ENCODE measurements at regions not wholly inside any gene's neighbourhood (a gene's known extent, or its start where the extent isn't known, plus 50 kb on each side); places are given as distances from the start of the nearest gene placed in this dataset.

GRCh38 chr4:67082746-67083145, 462.6 kb downstream of the CENPC start:
- TF ChIP-seq CTCF (optimal IDR thresholded peaks at IDR 0.05 in 1 of 3, IDR thresholded peaks at IDR 0.05 in 1 of 3, conservative IDR thresholded peaks at IDR 0.05 in 1 of 3; ENCODE audit: extremely low read depth in 1 of 3, insufficient read depth in 2 of 3, low read length in 3 of 3) (no peak), EZH2 (IDR thresholded peaks at IDR 0.05; ENCODE audit: low read length) (no peak)
- Histone ChIP-seq H3K4me3 (ENCODE audit: control insufficient read depth in 2 of 3, extremely low read depth in 1 of 3, insufficient read depth in 2 of 3, low read depth in 1 of 3, low read length in 3 of 3) (no peak overlapping the region), H3K79me2 (ENCODE audit: control insufficient read depth, insufficient read depth, low read length) (no peaks in the 10 kb centered on the region), H3K9me3 (ENCODE audit: control insufficient read depth, low read depth, low read length) (no peaks in the 10 kb centered on the region), H3K36me3 (ENCODE audit: control insufficient read depth in 2 of 2, extremely low read depth in 1 of 2, insufficient read depth in 2 of 2, low read length in 2 of 2) (no peaks in the 10 kb centered on the region), H3K4me2 (ENCODE audit: control insufficient read depth, extremely low read depth, insufficient read depth, low read depth, low read length) (no peak overlapping the region), H3K27me3 (ENCODE audit: control insufficient read depth, extremely low read depth, insufficient read depth, low read length) (no peaks in the 10 kb centered on the region), H3K27ac (ENCODE audit: control insufficient read depth, insufficient read depth, low read length) (no peak overlapping the region), H3K4me1 (ENCODE audit: control insufficient read depth, extremely low read depth, insufficient read depth, low read length) (no peaks in the 10 kb centered on the region), H4K20me1 (ENCODE audit: control insufficient read depth, extremely low read depth, insufficient read depth, low read length) (no peaks in the 10 kb centered on the region), H3K9ac (ENCODE audit: control insufficient read depth, extremely low read depth, insufficient read depth, low read length) (no peak overlapping the region), H2AFZ (ENCODE audit: control insufficient read depth, low read length) (no peak overlapping the region), H3K9me1 (ENCODE audit: control insufficient read depth, extremely low read depth, insufficient read depth, low read length) (no peaks in the 10 kb centered on the region)
- no peak for DNase-seq (ENCODE audit: low read depth, low spot score)
- no peak for FAIRE-seq
- dilution Hi-C loops (cut with MboI; ENCODE audit: extremely low pct_ligation_motif_present, low sequenced_read_pairs) = no loop called here

GRCh38 chr4:67080046-67080557, 465.2 kb downstream of the CENPC start:
- TF ChIP-seq EZH2 (IDR thresholded peaks at IDR 0.05; ENCODE audit: low read length) (no peak), CTCF (optimal IDR thresholded peaks at IDR 0.05 in 1 of 3, IDR thresholded peaks at IDR 0.05 in 1 of 3, conservative IDR thresholded peaks at IDR 0.05 in 1 of 3; ENCODE audit: extremely low read depth in 1 of 3, insufficient read depth in 2 of 3, low read length in 3 of 3) (no peak)
- Histone ChIP-seq H3K36me3 (ENCODE audit: control insufficient read depth in 2 of 2, extremely low read depth in 1 of 2, insufficient read depth in 2 of 2, low read length in 2 of 2) (no peaks in the 10 kb centered on the region), H3K79me2 (ENCODE audit: control insufficient read depth, insufficient read depth, low read length) (no peaks in the 10 kb centered on the region), H3K9ac (ENCODE audit: control insufficient read depth, extremely low read depth, insufficient read depth, low read length) (no peak overlapping the region), H3K4me2 (ENCODE audit: control insufficient read depth, extremely low read depth, insufficient read depth, low read depth, low read length) (no peak overlapping the region), H3K4me1 (ENCODE audit: control insufficient read depth, extremely low read depth, insufficient read depth, low read length) (no peaks in the 10 kb centered on the region), H3K27ac (ENCODE audit: control insufficient read depth, insufficient read depth, low read length) (no peak overlapping the region), H3K9me3 (ENCODE audit: control insufficient read depth, low read depth, low read length) (no peaks in the 10 kb centered on the region), H4K20me1 (ENCODE audit: control insufficient read depth, extremely low read depth, insufficient read depth, low read length) (no peaks in the 10 kb centered on the region), H2AFZ (ENCODE audit: control insufficient read depth, low read length) (no peak overlapping the region), H3K4me3 (ENCODE audit: control insufficient read depth in 2 of 3, extremely low read depth in 1 of 3, insufficient read depth in 2 of 3, low read depth in 1 of 3, low read length in 3 of 3) (no peak overlapping the region), H3K27me3 (ENCODE audit: control insufficient read depth, extremely low read depth, insufficient read depth, low read length) (no peaks in the 10 kb centered on the region), H3K9me1 (ENCODE audit: control insufficient read depth, extremely low read depth, insufficient read depth, low read length) (no peaks in the 10 kb centered on the region)
- dilution Hi-C loops (cut with MboI; ENCODE audit: extremely low pct_ligation_motif_present, low sequenced_read_pairs) = no loop called here
- FAIRE-seq = no peak
- no peak for DNase-seq (ENCODE audit: low read depth, low spot score)

All from keratinocyte (primary cell).